ENCODE measurements at regions not wholly inside any gene's neighbourhood (a gene's known extent, or its start where the extent isn't known, plus 50 kb on each side); places are given as distances from the start of the nearest gene placed in this dataset.

DNA sequence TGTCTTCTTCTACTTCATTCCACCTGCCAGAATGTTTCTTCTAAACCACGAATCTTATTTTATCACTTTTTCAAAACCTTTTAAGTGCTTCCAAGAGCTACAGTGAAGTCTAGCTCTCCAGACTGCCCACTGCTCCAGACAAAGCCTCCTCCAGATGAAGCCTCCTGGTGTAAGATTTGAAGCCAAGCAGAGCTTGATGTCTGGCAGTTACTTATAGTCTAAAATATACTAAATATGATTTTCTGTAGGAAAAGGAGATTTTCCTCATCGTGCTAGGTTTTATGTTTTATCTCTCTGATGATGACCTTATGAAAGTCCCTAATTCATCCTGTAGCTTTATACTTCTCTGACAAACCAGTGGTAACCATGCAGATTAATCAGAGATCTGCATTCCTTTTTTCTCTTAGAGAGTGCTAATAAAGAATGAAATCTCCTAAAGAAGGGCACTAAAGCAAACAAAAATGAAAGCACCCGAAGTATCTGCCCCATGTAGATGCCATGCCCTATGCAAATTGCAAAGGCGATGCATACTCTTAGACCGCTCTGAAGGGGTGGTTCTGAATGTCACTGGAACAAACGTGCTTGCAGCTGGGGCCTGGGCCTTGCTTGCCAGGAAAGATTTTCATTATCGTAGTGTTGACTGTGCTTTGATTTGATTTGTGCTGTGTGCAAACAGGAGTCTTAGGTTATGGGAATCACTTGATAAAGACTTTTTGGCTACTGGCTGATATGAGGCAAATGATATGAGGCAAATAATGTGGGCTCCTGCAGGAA is 314.2 kb downstream of the PID1 start:
- Histone ChIP-seq H3K4me1 (no peaks in the 10 kb centered on the region), H3K36me3 (no peaks in the 10 kb centered on the region), H3K9me3 (no peaks in the 10 kb centered on the region), H3K4me3 (no peak overlapping the region), H3K27me3 (no peaks in the 10 kb centered on the region), H3K27ac (no peak overlapping the region)
- ATAC-seq, result no peak
- intact Hi-C loops (cut with DNase I), result no loop called here
- no peak for DNase-seq
- TF ChIP-seq, protein P1, sequence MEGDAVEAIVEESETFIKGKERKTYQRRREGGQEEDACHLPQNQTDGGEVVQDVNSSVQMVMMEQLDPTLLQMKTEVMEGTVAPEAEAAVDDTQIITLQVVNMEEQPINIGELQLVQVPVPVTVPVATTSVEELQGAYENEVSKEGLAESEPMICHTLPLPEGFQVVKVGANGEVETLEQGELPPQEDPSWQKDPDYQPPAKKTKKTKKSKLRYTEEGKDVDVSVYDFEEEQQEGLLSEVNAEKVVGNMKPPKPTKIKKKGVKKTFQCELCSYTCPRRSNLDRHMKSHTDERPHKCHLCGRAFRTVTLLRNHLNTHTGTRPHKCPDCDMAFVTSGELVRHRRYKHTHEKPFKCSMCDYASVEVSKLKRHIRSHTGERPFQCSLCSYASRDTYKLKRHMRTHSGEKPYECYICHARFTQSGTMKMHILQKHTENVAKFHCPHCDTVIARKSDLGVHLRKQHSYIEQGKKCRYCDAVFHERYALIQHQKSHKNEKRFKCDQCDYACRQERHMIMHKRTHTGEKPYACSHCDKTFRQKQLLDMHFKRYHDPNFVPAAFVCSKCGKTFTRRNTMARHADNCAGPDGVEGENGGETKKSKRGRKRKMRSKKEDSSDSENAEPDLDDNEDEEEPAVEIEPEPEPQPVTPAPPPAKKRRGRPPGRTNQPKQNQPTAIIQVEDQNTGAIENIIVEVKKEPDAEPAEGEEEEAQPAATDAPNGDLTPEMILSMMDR (IDR thresholded peaks at IDR 0.05), result no peak

DNA sequence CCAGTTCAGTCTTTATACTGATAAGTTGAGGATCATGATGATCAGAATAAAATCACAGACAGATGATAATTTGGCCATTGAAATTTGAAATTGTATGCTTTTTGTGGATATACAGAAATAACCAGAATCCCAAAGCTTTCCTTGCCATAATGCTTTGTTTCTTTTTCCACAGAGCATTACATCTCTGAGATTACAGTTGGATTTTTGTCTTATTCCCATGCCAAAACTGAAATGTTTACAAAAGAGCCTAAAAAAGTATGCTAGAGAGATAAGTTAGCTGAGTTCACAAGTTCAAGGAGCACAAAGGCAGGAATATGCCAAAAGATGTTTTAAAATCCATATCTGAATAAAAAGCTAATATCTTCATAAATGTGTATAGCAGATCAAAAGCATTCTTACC is 321.3 kb downstream of the PID1 start:
- no peaks in the 10 kb centered on the region for H3K9me3 ChIP-seq
- TF ChIP-seq, protein P1 (IDR thresholded peaks at IDR 0.05), result no peak
- intact Hi-C loops (cut with DNase I), result no loop called here
- no peaks in the 10 kb centered on the region for H3K36me3 ChIP-seq
- H3K27me3 ChIP-seq, result no peaks in the 10 kb centered on the region
- DNase-seq (no peak), ATAC-seq (no peak)
- H3K4me3 ChIP-seq, result no peak overlapping the region
- H3K4me1 ChIP-seq, result no peaks in the 10 kb centered on the region
- no peak overlapping the region for H3K27ac ChIP-seq

DNA sequence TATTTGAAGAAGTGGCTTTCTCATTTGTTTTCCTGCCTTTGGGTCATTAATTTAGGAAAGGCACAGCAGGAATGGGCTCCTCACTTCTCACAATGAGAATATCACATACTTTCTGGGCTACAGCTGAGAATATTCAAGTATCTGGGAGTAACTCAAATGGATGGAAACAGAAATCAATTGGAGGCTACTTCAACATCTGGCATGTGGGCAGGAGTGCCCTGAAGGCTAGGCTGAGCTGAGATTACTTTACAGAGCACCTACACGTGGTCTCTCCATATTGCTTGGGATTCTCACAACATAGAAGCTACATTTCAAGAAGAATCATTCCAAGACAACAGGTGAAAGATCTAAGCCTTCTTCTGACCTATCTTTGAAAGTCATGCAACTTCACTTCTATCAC is 325.4 kb downstream of the PID1 start:
- Histone ChIP-seq H3K27ac (no peak overlapping the region), H3K36me3 (no peaks in the 10 kb centered on the region), H3K4me1 (no peaks in the 10 kb centered on the region), H3K9me3 (no peaks in the 10 kb centered on the region), H3K4me3 (no peak overlapping the region), H3K27me3 (no peaks in the 10 kb centered on the region)
- no peak for ATAC-seq
- intact Hi-C loops (cut with DNase I), result no loop called here
- TF ChIP-seq, protein P1 (IDR thresholded peaks at IDR 0.05), result no peak
- DNase-seq, result no peak

DNA sequence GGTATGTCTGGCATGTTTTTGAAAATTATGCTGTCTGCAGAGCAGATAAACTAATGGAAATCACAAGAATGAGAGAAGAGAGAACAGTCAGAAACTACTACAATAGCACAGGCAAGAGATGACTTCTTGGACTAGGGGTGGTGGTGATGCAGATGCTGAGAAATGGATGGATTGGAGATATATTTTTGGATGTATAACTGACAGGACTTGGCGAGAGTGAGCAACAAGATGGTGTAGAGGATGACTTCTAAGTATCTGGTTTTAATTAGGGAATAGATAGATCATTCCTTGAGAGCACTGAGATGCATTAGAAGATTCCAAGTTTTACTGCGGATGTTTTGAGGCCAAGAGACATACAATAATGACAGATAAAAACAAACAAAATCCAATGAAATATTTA is 328.2 kb downstream of the PID1 start:
- no peaks in the 10 kb centered on the region for H3K4me1 ChIP-seq
- no peak overlapping the region for H3K27ac ChIP-seq
- H3K9me3 ChIP-seq, result no peaks in the 10 kb centered on the region
- TF ChIP-seq, protein P1 (IDR thresholded peaks at IDR 0.05), result no peak
- ATAC-seq (no peak), DNase-seq (no peak)
- no peak overlapping the region for H3K4me3 ChIP-seq
- no peaks in the 10 kb centered on the region for H3K27me3 ChIP-seq
- H3K36me3 ChIP-seq, result no peaks in the 10 kb centered on the region
- intact Hi-C loops (cut with DNase I), result no loop called here

DNA sequence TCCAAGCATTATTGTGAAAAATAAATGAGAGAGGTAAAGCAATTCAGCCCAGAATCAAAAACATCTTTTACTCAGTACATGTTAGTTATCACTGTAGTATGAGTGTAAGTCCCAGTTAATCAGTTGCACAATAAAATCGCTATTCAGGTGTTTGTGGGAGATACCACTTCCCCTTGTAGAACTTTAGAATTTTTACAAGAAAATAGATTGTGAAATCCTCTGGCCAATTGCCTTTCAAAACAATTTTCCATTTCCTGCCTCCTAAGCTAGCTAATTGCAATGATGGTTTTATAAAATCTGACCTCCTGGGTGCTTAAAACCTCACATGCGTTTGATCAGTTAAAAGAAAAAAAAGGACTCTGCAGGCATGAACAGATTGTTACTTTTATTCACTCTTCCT is 332.5 kb downstream of the PID1 start:
- ATAC-seq, result no peak
- Histone ChIP-seq H3K27ac (no peak overlapping the region), H3K27me3 (no peaks in the 10 kb centered on the region), H3K4me3 (no peak overlapping the region), H3K4me1 (no peaks in the 10 kb centered on the region), H3K9me3 (no peaks in the 10 kb centered on the region), H3K36me3 (no peaks in the 10 kb centered on the region)
- intact Hi-C loops (cut with DNase I), result no loop called here
- TF ChIP-seq, protein P1 (IDR thresholded peaks at IDR 0.05), result no peak
- no peak for DNase-seq

All from upper lobe of right lung (tissue), 1 donor.